Lung (tissue), 11 donors: ENCODE measurements at regions not wholly inside any gene's neighbourhood (a gene's known extent, or its start where the extent isn't known, plus 50 kb on each side); places are given as distances from the start of the nearest gene placed in this dataset.
A peak's percentile ranks its signal among the peaks of the same experiment; 100 is the strongest.

Experiments
- ATAC-seq: fragments of 200-7000 bp; cut with Tn5 transposase; one replicate; pipeline ENCODE4 v1.9.1; 2020; ENCODE audit warnings: moderate number of reproducible peaks; ENCODE audit not compliant: insufficient read depth, low FRiP score
- DNase-seq, 3 donors: peaks; one replicate each; pipeline ENCODE4 v3.0.0-alpha.2; 2013 to 2017
- H3K27ac ChIP-seq, 2 donors: one replicate each; pipeline ENCODE4 v1.5.1; 2013; ENCODE audit warnings: mild to moderate bottlenecking in 2 of 2, moderate library complexity in 2 of 2, control low read depth in 1 of 2, inconsistent platforms in 1 of 2, low read depth in 1 of 2, low read length in 1 of 2
- H3K27me3 ChIP-seq, 3 donors: one replicate each; pipeline ENCODE4 v1.5.1; 2013; ENCODE audit warnings: low read length in 2 of 3; ENCODE audit not compliant: control insufficient read depth in 3 of 3, insufficient read depth in 3 of 3
- H3K36me3 ChIP-seq, 4 donors: one replicate each; pipeline ENCODE4 v1.5.1; 2013; ENCODE audit warnings: low read length in 4 of 4, mild to moderate bottlenecking in 1 of 4, moderate library complexity in 1 of 4; ENCODE audit not compliant: control insufficient read depth in 4 of 4, insufficient read depth in 4 of 4
- H3K4me1 ChIP-seq, 5 donors: one replicate each; pipeline ENCODE4 v1.5.1; 2013; ENCODE audit warnings: low read length in 5 of 5, mild to moderate bottlenecking in 2 of 5, moderate library complexity in 1 of 5; ENCODE audit not compliant: control insufficient read depth in 5 of 5, insufficient read depth in 5 of 5
- H3K4me3 ChIP-seq: one replicate; pipeline ENCODE4 v1.5.1; 2013; ENCODE audit warnings: mild to moderate bottlenecking, control low read depth, moderate library complexity
- H3K9ac ChIP-seq, 2 donors: one replicate each; pipeline ENCODE4 v1.5.1; 2013; ENCODE audit warnings: low read length in 2 of 2, control low read depth in 1 of 2; ENCODE audit not compliant: insufficient read depth in 1 of 2
- H3K9me3 ChIP-seq, 4 donors: one replicate each; pipeline ENCODE4 v1.5.1; 2013; ENCODE audit warnings: low read length in 3 of 4, mild to moderate bottlenecking in 1 of 4, moderate library complexity in 1 of 4; ENCODE audit not compliant: control insufficient read depth in 4 of 4, insufficient read depth in 3 of 4
- CTCF ChIP-seq: IDR thresholded peaks from 2 replicates; pipeline ENCODE4 v1.5.1; 2012; ENCODE audit warnings: mild to moderate bottlenecking; ENCODE audit errors: control extremely low read depth, extremely low read depth
- WGBS, 2 donors: extraction: QIAGEN DNeasy Blood & Tissue Kit; methylation state at CpG; one replicate each; pipeline ENCODE4 v1.1.7; 2013; 5-methylcytosine and 5-hydroxymethylcytosine counted together
- donor health status: control.
- donor health status: control.
- donor health status: Bipolar disorder and iron deficiency.
- donor health status: healthy.
- donor health status: DM: yes; HTN: yes; CAD: no.

DNA sequence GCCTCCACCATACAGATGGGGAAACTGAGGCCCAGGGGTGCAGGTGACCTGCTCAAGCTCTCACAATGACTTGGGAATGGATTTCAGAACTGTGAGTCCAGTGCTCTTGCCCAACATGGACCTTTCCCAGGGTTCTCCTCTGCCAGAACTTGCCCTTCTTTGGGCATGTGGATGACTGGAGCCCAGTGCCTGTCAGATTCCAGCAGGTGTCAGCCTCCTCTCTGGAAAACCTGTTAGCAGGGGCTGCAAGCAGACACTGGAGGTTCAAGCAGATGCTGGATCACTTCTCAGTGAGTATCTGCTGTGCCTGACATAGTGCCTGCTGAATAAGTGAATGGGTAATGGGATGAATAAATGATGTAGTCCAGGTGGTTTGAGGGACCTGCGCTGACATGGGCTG is 314.2 kb upstream of the POU3F1 start:
- Histone ChIP-seq H3K27ac (no peak overlapping the region), H3K36me3 (no peaks in the 10 kb centered on the region), H3K9ac (no peak overlapping the region), H3K4me3 (no peak overlapping the region), H3K4me1 (no peaks in the 10 kb centered on the region), H3K27me3 (no peaks in the 10 kb centered on the region), H3K9me3 (peaks cover 0 to 4% (median 0%) of the 10 kb centered on the region in 4 donors)
- DNase-seq, result no peak
- TF ChIP-seq CTCF, result no peak
- WGBS, 2 donors, result 86 to 91% methylated on average over 1 of the region's 1 CpG
- no peak for ATAC-seq

DNA sequence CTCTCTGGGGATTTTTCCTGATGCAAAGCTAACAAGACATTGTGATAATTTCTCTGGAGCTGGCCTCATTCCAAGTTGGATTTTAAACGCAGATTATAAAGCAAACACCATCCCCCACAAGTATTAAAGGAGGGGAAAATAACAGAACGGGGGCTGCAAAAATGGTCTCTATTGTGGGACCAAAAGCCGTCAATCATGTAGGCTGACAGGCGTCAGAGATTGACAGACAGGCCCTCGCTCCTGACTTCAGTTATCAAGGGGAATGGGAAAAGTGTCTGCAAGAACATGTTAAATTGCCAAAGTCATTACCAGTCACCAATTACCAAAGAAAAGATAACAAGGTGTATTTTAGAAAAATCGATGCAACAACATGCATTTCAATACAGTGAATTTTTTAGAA is 307.4 kb upstream of the POU3F1 start:
- Histone ChIP-seq H3K9ac (no peak overlapping the region), H3K27ac (no peak overlapping the region), H3K4me1 (no peaks in the 10 kb centered on the region), H3K36me3 (no peaks in the 10 kb centered on the region), H3K9me3 (no peaks in the 10 kb centered on the region), H3K4me3 (no peak overlapping the region), H3K27me3 (no peaks in the 10 kb centered on the region)
- ATAC-seq, result no peak
- no peak for TF ChIP-seq CTCF
- peak in 2 of 3 donors; percentile 9 to 23 for DNase-seq
- 70 to 82% methylated on average over 6 of the region's 6 CpGs for WGBS, 2 donors

- Histone ChIP-seq H3K4me1 (no peaks in the 10 kb centered on the region), H3K9ac (no peak overlapping the region), H3K4me3 (no peak overlapping the region), H3K9me3 (peaks cover 0 to 3% (median 1%) of the 10 kb centered on the region in 4 donors), H3K27ac (no peak overlapping the region), H3K36me3 (no peaks in the 10 kb centered on the region), H3K27me3 (no peaks in the 10 kb centered on the region)
- no peak for TF ChIP-seq CTCF
- ATAC-seq (no peak), DNase-seq (no peak)
- 62 to 69% methylated on average over 6 of the region's 6 CpGs for WGBS, 2 donors
These were observed 306.3 kb upstream of the POU3F1 start for GRCh38 chr1:38352869-38353268.

DNA sequence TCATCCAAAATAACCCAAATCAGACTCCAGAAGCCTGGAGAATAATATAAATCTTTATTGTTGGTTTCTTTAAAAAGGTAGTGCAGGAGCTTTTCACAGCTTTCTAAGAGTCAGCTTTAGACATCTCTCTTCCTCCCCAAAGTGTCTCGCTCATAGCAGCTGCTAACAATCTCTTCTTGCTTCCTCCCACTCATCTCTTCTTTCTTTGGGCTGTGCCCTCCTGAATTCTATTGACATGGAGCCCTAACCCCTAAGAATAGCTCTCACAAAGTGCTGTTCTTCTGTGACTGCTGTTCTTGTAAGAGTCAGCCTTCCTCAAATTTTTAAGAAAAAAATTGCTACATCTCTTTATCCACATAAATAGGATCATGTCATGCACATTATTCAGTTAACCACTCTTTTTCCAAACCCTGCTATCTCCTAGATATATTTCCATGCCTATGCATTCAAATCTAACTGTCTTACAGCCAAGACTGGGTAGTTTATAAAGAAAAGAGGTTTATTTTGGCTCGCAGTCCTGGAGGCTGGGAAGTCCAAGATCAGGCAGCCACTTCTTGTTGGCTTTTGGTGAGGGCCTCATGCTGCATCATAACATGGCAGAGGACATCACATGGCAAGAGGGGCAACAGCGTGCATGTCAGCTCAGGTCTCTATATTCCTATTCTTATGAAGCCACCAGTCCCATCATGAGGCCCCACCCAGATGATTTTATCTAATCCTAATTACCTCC is 301.0 kb upstream of the POU3F1 start:
- no peak for TF ChIP-seq CTCF
- no peak for ATAC-seq
- no peak overlapping the region for H3K4me3 ChIP-seq
- no peaks in the 10 kb centered on the region for H3K4me1 ChIP-seq
- H3K9ac ChIP-seq, result no peak overlapping the region
- DNase-seq, result no peak
- 85 to 90% methylated on average over 3 of the region's 3 CpGs for WGBS, 2 donors
- H3K27me3 ChIP-seq, result no peaks in the 10 kb centered on the region
- H3K36me3 ChIP-seq, result no peaks in the 10 kb centered on the region
- H3K27ac ChIP-seq, result no peak overlapping the region
- H3K9me3 ChIP-seq, result peaks cover 0 to 13% (median 6%) of the 10 kb centered on the region in 4 donors
